ENCODE measurements at regions not wholly inside any gene's neighbourhood (a gene's known extent, or its start where the extent isn't known, plus 50 kb on each side); places are given as distances from the start of the nearest gene placed in this dataset.

GRCh38 chr5:39843767-39844166 is 419.0 kb upstream of the DAB2 start:
- ATAC-seq (ENCODE audit: low read depth) (no peak), DNase-seq (ENCODE audit: low spot score in 2 of 2) (no peak)
- Mint-ChIP-seq H3K36me3 (no peaks in the 10 kb centered on the region), H3K4me3 (no peak overlapping the region), H3K27ac (no peak overlapping the region), H3K27me3 (peaks cover 2% of the 10 kb centered on the region), H3K4me1 (no peaks in the 10 kb centered on the region), H3K9me3 (peaks cover 6% of the 10 kb centered on the region)

GRCh38 chr5:39835371-39835770 is 410.6 kb upstream of the DAB2 start:
- Mint-ChIP-seq H3K27ac (no peak overlapping the region), H3K4me1 (no peaks in the 10 kb centered on the region), H3K9me3 (peaks cover 10% of the 10 kb centered on the region), H3K27me3 (peaks cover 3% of the 10 kb centered on the region), H3K4me3 (no peak overlapping the region), H3K36me3 (no peaks in the 10 kb centered on the region)
- DNase-seq (ENCODE audit: low spot score in 2 of 2) (no peak), ATAC-seq (ENCODE audit: low read depth) (no peak)

GRCh38 chr5:39829441-39829840 is 404.7 kb upstream of the DAB2 start:
- no peaks in the 10 kb centered on the region for H3K9me3 Mint-ChIP-seq
- no peaks in the 10 kb centered on the region for H3K36me3 Mint-ChIP-seq
- DNase-seq (ENCODE audit: low spot score in 2 of 2) (no peak), ATAC-seq (ENCODE audit: low read depth) (no peak)
- H3K4me1 Mint-ChIP-seq = no peaks in the 10 kb centered on the region
- H3K4me3 Mint-ChIP-seq = no peak overlapping the region
- no peaks in the 10 kb centered on the region for H3K27me3 Mint-ChIP-seq
- no peak overlapping the region for H3K27ac Mint-ChIP-seq

- Mint-ChIP-seq H3K27ac (no peak overlapping the region), H3K4me1 (no peaks in the 10 kb centered on the region), H3K36me3 (no peaks in the 10 kb centered on the region), H3K9me3 (no peaks in the 10 kb centered on the region), H3K4me3 (no peak overlapping the region), H3K27me3 (no peaks in the 10 kb centered on the region)
- ATAC-seq (ENCODE audit: low read depth) (no peak), DNase-seq (ENCODE audit: low spot score in 2 of 2) (no peak)
Measured at GRCh38 chr5:39826051-39826450, 401.3 kb upstream of the DAB2 start.

GRCh38 chr5:39825301-39825700 is 400.5 kb upstream of the DAB2 start:
- no peaks in the 10 kb centered on the region for H3K36me3 Mint-ChIP-seq
- H3K4me1 Mint-ChIP-seq = no peaks in the 10 kb centered on the region

GRCh38 chr5:39822020-39822419 is 397.2 kb upstream of the DAB2 start:
- no peak overlapping the region for H3K4me3 Mint-ChIP-seq
- no peak for DNase-seq (ENCODE audit: low spot score in 2 of 2)

More at GRCh38 chr5:39825301-39825700, 400.5 kb upstream of the DAB2 start:
- no peak overlapping the region for H3K4me3 Mint-ChIP-seq
- no peak for DNase-seq (ENCODE audit: low spot score in 2 of 2)
- H3K27ac Mint-ChIP-seq = no peak overlapping the region
- H3K27me3 Mint-ChIP-seq = no peaks in the 10 kb centered on the region
- H3K9me3 Mint-ChIP-seq = no peaks in the 10 kb centered on the region
- no peak for ATAC-seq (ENCODE audit: low read depth)

GRCh38 chr5:39816866-39817265 is 392.1 kb upstream of the DAB2 start:
- Mint-ChIP-seq H3K4me1 (no peaks in the 10 kb centered on the region), H3K9me3 (no peaks in the 10 kb centered on the region), H3K36me3 (no peaks in the 10 kb centered on the region), H3K4me3 (no peak overlapping the region), H3K27ac (no peak overlapping the region), H3K27me3 (peaks cover 2% of the 10 kb centered on the region)
- no peak for DNase-seq (ENCODE audit: low spot score in 2 of 2)
- ATAC-seq (ENCODE audit: low read depth) = no peak

More at GRCh38 chr5:39822020-39822419, 397.2 kb upstream of the DAB2 start:
- Mint-ChIP-seq H3K4me1 (no peaks in the 10 kb centered on the region), H3K9me3 (no peaks in the 10 kb centered on the region), H3K27ac (no peak overlapping the region), H3K36me3 (no peaks in the 10 kb centered on the region), H3K27me3 (no peaks in the 10 kb centered on the region)
- no peak for ATAC-seq (ENCODE audit: low read depth)

- no peak for DNase-seq (ENCODE audit: low spot score in 2 of 2)
- no peak for ATAC-seq (ENCODE audit: low read depth)
- Mint-ChIP-seq H3K9me3 (no peaks in the 10 kb centered on the region), H3K27ac (no peak overlapping the region), H3K4me1 (no peaks in the 10 kb centered on the region), H3K4me3 (no peak overlapping the region), H3K27me3 (peaks cover 2% of the 10 kb centered on the region), H3K36me3 (no peaks in the 10 kb centered on the region)
Measured at GRCh38 chr5:39816156-39816845, 391.5 kb upstream of the DAB2 start.

GRCh38 chr5:39815711-39816110 is 390.9 kb upstream of the DAB2 start:
- DNase-seq (ENCODE audit: low spot score in 2 of 2) (no peak), ATAC-seq (ENCODE audit: low read depth) (no peak)
- Mint-ChIP-seq H3K4me1 (no peaks in the 10 kb centered on the region), H3K36me3 (no peaks in the 10 kb centered on the region), H3K27me3 (peaks cover 2% of the 10 kb centered on the region), H3K27ac (no peak overlapping the region), H3K9me3 (no peaks in the 10 kb centered on the region), H3K4me3 (no peak overlapping the region)

GRCh38 chr5:39811381-39811780 is 386.6 kb upstream of the DAB2 start:
- Mint-ChIP-seq H3K27ac (no peak overlapping the region), H3K27me3 (peaks cover 2% of the 10 kb centered on the region), H3K4me3 (no peak overlapping the region), H3K36me3 (no peaks in the 10 kb centered on the region), H3K9me3 (no peaks in the 10 kb centered on the region), H3K4me1 (no peaks in the 10 kb centered on the region)
- ATAC-seq (ENCODE audit: low read depth) (no peak), DNase-seq (ENCODE audit: low spot score in 2 of 2) (no peak)

- Mint-ChIP-seq H3K4me3 (no peak overlapping the region), H3K36me3 (no peaks in the 10 kb centered on the region), H3K27ac (no peak overlapping the region), H3K4me1 (no peaks in the 10 kb centered on the region), H3K9me3 (no peaks in the 10 kb centered on the region), H3K27me3 (no peaks in the 10 kb centered on the region)
- no peak for DNase-seq (ENCODE audit: low spot score in 2 of 2)
- no peak for ATAC-seq (ENCODE audit: low read depth)
Measured at GRCh38 chr5:39808656-39809055, 383.9 kb upstream of the DAB2 start.

- no peaks in the 10 kb centered on the region for H3K9me3 Mint-ChIP-seq
- H3K4me3 Mint-ChIP-seq = no peak overlapping the region
- H3K27me3 Mint-ChIP-seq = no peaks in the 10 kb centered on the region
- DNase-seq (ENCODE audit: low spot score in 2 of 2) = no peak
- ATAC-seq (ENCODE audit: low read depth) = no peak
- no peak overlapping the region for H3K27ac Mint-ChIP-seq
- H3K36me3 Mint-ChIP-seq = no peaks in the 10 kb centered on the region
- H3K4me1 Mint-ChIP-seq = no peaks in the 10 kb centered on the region
Measured at GRCh38 chr5:39801306-39801705, 376.5 kb upstream of the DAB2 start.

- no peak for DNase-seq (ENCODE audit: low spot score in 2 of 2)
- ATAC-seq (ENCODE audit: low read depth) = no peak
- Mint-ChIP-seq H3K27me3 (no peaks in the 10 kb centered on the region), H3K9me3 (no peaks in the 10 kb centered on the region), H3K4me1 (no peaks in the 10 kb centered on the region), H3K4me3 (no peak overlapping the region), H3K36me3 (no peaks in the 10 kb centered on the region), H3K27ac (no peak overlapping the region)
Measured at GRCh38 chr5:39800042-39800601, 375.3 kb upstream of the DAB2 start.

- Mint-ChIP-seq H3K9me3 (no peaks in the 10 kb centered on the region), H3K27me3 (no peaks in the 10 kb centered on the region), H3K27ac (no peak overlapping the region), H3K4me1 (no peaks in the 10 kb centered on the region), H3K4me3 (no peak overlapping the region), H3K36me3 (no peaks in the 10 kb centered on the region)
- ATAC-seq (ENCODE audit: low read depth) = no peak
- no peak for DNase-seq (ENCODE audit: low spot score in 2 of 2)
Measured at GRCh38 chr5:39799242-39799641, 374.5 kb upstream of the DAB2 start.

All from memory B cell (primary cell).